ENCODE measurements at regions not wholly inside any gene's neighbourhood (a gene's known extent, or its start where the extent isn't known, plus 50 kb on each side); places are given as distances from the start of the nearest gene placed in this dataset.

DNA sequence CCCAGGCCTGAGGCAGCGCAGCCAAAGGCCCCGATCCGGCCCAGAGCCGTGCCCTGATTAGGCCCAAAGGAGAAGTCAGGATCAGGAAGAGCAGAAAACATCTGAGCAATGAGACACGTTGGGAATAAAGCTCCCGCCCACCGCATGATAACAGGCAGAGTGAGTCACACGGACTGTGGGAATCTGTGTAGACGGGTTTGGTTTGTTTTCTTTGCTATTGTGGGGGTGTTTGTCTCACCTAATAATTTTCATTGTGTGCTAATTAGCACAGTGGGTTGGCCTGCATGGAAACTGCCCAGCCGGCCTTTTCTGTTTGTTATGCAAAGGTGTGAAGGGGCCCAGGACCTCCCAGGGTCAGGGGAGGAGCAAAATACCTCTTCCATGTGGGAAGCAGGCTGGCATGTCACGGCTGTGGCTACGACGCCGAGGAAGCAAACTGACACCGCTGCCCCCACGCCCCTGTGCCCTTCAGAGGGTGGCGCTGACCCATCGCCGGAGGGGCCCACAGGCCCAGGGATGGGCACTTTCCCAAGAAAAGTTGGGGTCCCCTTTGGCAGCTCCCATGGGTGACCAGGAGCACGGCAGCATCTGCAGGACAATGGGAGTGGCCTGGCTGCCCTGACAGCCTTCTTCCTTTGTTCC is 68.4 kb upstream of the CTDP1 start:
- TF ChIP-seq, protein P1, sequence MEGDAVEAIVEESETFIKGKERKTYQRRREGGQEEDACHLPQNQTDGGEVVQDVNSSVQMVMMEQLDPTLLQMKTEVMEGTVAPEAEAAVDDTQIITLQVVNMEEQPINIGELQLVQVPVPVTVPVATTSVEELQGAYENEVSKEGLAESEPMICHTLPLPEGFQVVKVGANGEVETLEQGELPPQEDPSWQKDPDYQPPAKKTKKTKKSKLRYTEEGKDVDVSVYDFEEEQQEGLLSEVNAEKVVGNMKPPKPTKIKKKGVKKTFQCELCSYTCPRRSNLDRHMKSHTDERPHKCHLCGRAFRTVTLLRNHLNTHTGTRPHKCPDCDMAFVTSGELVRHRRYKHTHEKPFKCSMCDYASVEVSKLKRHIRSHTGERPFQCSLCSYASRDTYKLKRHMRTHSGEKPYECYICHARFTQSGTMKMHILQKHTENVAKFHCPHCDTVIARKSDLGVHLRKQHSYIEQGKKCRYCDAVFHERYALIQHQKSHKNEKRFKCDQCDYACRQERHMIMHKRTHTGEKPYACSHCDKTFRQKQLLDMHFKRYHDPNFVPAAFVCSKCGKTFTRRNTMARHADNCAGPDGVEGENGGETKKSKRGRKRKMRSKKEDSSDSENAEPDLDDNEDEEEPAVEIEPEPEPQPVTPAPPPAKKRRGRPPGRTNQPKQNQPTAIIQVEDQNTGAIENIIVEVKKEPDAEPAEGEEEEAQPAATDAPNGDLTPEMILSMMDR (IDR thresholded peaks at IDR 0.05; ENCODE audit: insufficient read depth, low read length, poor library complexity, severe bottlenecking): no peak
- Histone ChIP-seq H3K36me3 (ENCODE audit: control insufficient read depth, insufficient read depth, low read length) (no peaks in the 10 kb centered on the region), H3K4me3 (ENCODE audit: low read depth, low read length) (no peak overlapping the region), H3K27me3 (ENCODE audit: control insufficient read depth, insufficient read depth, low read length) (peaks cover 12% of the 10 kb centered on the region)
- DNase-seq (ENCODE audit: low read depth): peak; percentile 35

GRCh38 chr18:79612291-79613108 is 67.1 kb upstream of the CTDP1 start:
- TF ChIP-seq, protein P1 (IDR thresholded peaks at IDR 0.05; ENCODE audit: insufficient read depth, low read length, poor library complexity, severe bottlenecking): no peak
- Histone ChIP-seq H3K4me3 (ENCODE audit: low read depth, low read length) (no peak overlapping the region), H3K36me3 (ENCODE audit: control insufficient read depth, insufficient read depth, low read length) (no peaks in the 10 kb centered on the region), H3K27me3 (ENCODE audit: control insufficient read depth, insufficient read depth, low read length) (peaks cover 16% of the 10 kb centered on the region)
- no peak for DNase-seq (ENCODE audit: low read depth)

- DNase-seq (ENCODE audit: low read depth): no peak
- TF ChIP-seq, protein P1 (IDR thresholded peaks at IDR 0.05; ENCODE audit: insufficient read depth, low read length, poor library complexity, severe bottlenecking): no peak
- Histone ChIP-seq H3K4me3 (ENCODE audit: low read depth, low read length) (no peak overlapping the region), H3K36me3 (ENCODE audit: control insufficient read depth, insufficient read depth, low read length) (no peaks in the 10 kb centered on the region), H3K27me3 (ENCODE audit: control insufficient read depth, insufficient read depth, low read length) (peaks cover 16% of the 10 kb centered on the region)
Observed at GRCh38 chr18:79613186-79613931, 66.2 kb upstream of the CTDP1 start.

DNA sequence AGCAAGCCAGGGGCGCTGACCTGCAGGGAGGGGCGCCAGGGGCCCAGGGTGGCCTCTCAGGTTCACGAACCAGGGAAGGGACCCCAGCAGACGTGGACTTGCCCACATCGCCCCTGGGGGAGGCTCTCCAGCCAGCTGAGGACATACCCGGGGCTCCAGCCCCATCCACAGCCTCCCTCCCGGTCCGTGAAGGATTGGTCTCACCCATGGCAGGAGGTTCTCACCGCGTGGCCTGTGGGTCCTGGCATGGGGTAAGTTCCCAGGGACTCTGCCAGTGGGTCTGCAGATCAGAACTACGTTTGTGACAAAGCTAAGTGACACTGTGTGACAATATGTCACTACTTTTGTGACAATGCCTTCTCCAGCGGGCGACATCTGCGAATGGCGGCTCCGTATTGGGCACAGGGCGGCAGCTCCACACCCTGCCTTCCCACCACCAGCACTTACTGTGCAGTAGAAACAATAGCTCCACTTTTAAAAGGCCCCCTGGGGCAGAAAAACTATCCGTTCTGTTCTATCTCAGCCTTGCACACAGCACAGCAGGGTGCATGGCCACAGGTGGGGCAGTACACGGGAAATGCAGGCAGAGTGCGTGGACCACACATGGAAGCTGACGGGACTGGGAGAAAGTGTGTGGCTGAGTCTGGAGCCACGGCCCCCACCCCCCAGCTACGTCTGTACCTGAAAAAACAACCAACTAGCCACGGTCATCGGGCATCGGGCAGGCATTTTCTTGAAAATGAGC is 65.2 kb upstream of the CTDP1 start:
- DNase-seq (ENCODE audit: low read depth): no peak
- Histone ChIP-seq H3K4me3 (ENCODE audit: low read depth, low read length) (no peak overlapping the region), H3K27me3 (ENCODE audit: control insufficient read depth, insufficient read depth, low read length) (peaks cover 8% of the 10 kb centered on the region), H3K36me3 (ENCODE audit: control insufficient read depth, insufficient read depth, low read length) (no peaks in the 10 kb centered on the region)
- TF ChIP-seq, protein P1 (IDR thresholded peaks at IDR 0.05; ENCODE audit: insufficient read depth, low read length, poor library complexity, severe bottlenecking): no peak

DNA sequence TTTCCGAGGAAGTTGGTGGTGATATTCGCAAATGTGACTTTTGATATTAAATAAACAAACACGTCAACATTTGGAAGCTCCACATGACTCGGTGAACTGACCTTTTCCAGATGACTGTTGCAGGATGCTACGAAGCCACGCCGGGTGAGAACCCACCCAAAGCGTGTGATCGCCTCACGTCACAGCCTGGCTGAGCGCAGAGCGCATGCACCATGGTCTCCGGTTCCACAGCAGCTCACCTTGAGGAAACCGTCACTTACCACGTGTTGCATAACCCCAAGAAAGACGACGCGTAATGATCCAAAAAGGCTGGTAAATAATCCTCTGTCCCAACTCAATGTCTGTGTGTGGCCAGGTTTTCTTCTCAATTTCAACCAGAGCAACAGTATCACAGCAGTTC is 64.5 kb upstream of the CTDP1 start:
- TF ChIP-seq, protein P1 (IDR thresholded peaks at IDR 0.05; ENCODE audit: insufficient read depth, low read length, poor library complexity, severe bottlenecking): no peak
- Histone ChIP-seq H3K27me3 (ENCODE audit: control insufficient read depth, insufficient read depth, low read length) (peaks cover 7% of the 10 kb centered on the region), H3K36me3 (ENCODE audit: control insufficient read depth, insufficient read depth, low read length) (no peaks in the 10 kb centered on the region), H3K4me3 (ENCODE audit: low read depth, low read length) (no peak overlapping the region)
- no peak for DNase-seq (ENCODE audit: low read depth)
